OCI-LY1 (cell line): ENCODE measurements at regions not wholly inside any gene's neighbourhood (a gene's known extent, or its start where the extent isn't known, plus 50 kb on each side); places are given as distances from the start of the nearest gene placed in this dataset.

ENCODE experiments used
- H2AFZ ChIP-seq: fragments of 200-600 bp; sonication (generic), shearing (Covaris generic); 2 replicates; pipeline ENCODE4 v1.6.0; 2014; ENCODE audit warnings: antibody characterized with exemption, mild to moderate bottlenecking, low read length
- H3F3A ChIP-seq: fragments of 200-600 bp; sonication (generic), shearing (Covaris generic); 2 replicates; pipeline ENCODE4 v1.6.0; 2014; ENCODE audit warnings: mild to moderate bottlenecking, antibody characterized with exemption, low read length, moderate library complexity; ENCODE audit not compliant: insufficient read depth
- H3K27ac ChIP-seq: fragments of 200-600 bp; sonication (generic); 2 replicates; pipeline ENCODE4 v1.5.1; 2014; ENCODE audit warnings: low read length, mixed run types, mild to moderate bottlenecking, low read depth; ENCODE audit not compliant: poor library complexity, severe bottlenecking
- H3K27me3 ChIP-seq: fragments of 200-600 bp; sonication (generic); 2 replicates; pipeline ENCODE4 v1.6.0; 2014; ENCODE audit warnings: antibody characterized with exemption, mild to moderate bottlenecking, low read length, moderate library complexity; ENCODE audit not compliant: insufficient read depth
- H3K36me3 ChIP-seq: fragments of 200-600 bp; sonication (generic); 2 replicates; pipeline ENCODE4 v1.6.1; 2014; ENCODE audit warnings: mild to moderate bottlenecking, antibody characterized with exemption, low read length, moderate library complexity, mixed read lengths; ENCODE audit not compliant: insufficient read depth
- H3K4me1 ChIP-seq: fragments of 200-600 bp; sonication (generic); 2 replicates; pipeline ENCODE4 v1.5.1; 2014; ENCODE audit warnings: mild to moderate bottlenecking, low read length, moderate library complexity; ENCODE audit not compliant: insufficient read depth, severe bottlenecking
- H3K4me2 ChIP-seq: fragments of 200-600 bp; sonication (generic), shearing (Covaris generic); 2 replicates; pipeline ENCODE4 v1.6.1; 2014; ENCODE audit warnings: low read length
- H3K4me3 ChIP-seq: fragments of 200-600 bp; sonication (generic); 2 replicates; pipeline ENCODE4 v1.5.1; 2014; ENCODE audit warnings: low read length, low read depth, mild to moderate bottlenecking, mixed read lengths; ENCODE audit not compliant: poor library complexity, severe bottlenecking
- H3K79me2 ChIP-seq: fragments of 200-600 bp; shearing (Covaris generic); 2 replicates; pipeline ENCODE4 v1.6.1; 2016; ENCODE audit warnings: mixed run types, low read length, mixed read lengths; ENCODE audit not compliant: insufficient read depth
- H3K9ac ChIP-seq: fragments of 200-600 bp; sonication (generic), shearing (Covaris generic); 2 replicates; pipeline ENCODE4 v1.6.1; 2014; ENCODE audit warnings: mild to moderate bottlenecking, low read length, mixed read lengths
- H3K9me2 ChIP-seq: fragments of 200-600 bp; sonication (generic), shearing (Covaris generic); 2 replicates; pipeline ENCODE4 v1.6.1; 2014; ENCODE audit warnings: low read depth, mild to moderate bottlenecking, low read length, mixed read lengths
- H3K9me3 ChIP-seq: fragments of 200-600 bp; shearing (Covaris generic); 2 replicates; pipeline ENCODE4 v1.6.1; 2014; ENCODE audit warnings: low read length, mixed read lengths
- H4K20me1 ChIP-seq: fragments of 200-600 bp; sonication (generic), shearing (Covaris generic); 2 replicates; pipeline ENCODE4 v1.6.0; 2016; ENCODE audit warnings: mild to moderate bottlenecking, low read length; ENCODE audit not compliant: insufficient read depth
- EZH2 ChIP-seq: fragments of 200-600 bp; sonication (generic), shearing (Covaris generic); IDR thresholded peaks from 2 replicates; pipeline ENCODE4 v1.8.0; 2017; ENCODE audit warnings: borderline replicate concordance, mixed run types, mild to moderate bottlenecking, antibody characterized with exemption, low read length, moderate library complexity, mixed read lengths
- TF ChIP-seq, protein P1 (sequence below): fragments of 200-600 bp; sonication (generic), shearing (Covaris generic); IDR thresholded peaks from 2 replicates; pipeline ENCODE4 v1.5.1; 2017; ENCODE audit warnings: mild to moderate bottlenecking, antibody characterized with exemption, low read length, moderate library complexity, mixed read lengths

GRCh38 chr1:4599521-4599920, 54.9 kb upstream of the AJAP1 start:
- no peak overlapping the region for H2AFZ ChIP-seq
- no peak overlapping the region for H3K4me2 ChIP-seq
- H3K9me3 ChIP-seq = no peaks in the 10 kb centered on the region
- H3K36me3 ChIP-seq = no peaks in the 10 kb centered on the region
- no peaks in the 10 kb centered on the region; the same call in 1 of the 2 replicates for H3K27me3 ChIP-seq
- TF ChIP-seq EZH2 = no peak
- TF ChIP-seq, protein P1, sequence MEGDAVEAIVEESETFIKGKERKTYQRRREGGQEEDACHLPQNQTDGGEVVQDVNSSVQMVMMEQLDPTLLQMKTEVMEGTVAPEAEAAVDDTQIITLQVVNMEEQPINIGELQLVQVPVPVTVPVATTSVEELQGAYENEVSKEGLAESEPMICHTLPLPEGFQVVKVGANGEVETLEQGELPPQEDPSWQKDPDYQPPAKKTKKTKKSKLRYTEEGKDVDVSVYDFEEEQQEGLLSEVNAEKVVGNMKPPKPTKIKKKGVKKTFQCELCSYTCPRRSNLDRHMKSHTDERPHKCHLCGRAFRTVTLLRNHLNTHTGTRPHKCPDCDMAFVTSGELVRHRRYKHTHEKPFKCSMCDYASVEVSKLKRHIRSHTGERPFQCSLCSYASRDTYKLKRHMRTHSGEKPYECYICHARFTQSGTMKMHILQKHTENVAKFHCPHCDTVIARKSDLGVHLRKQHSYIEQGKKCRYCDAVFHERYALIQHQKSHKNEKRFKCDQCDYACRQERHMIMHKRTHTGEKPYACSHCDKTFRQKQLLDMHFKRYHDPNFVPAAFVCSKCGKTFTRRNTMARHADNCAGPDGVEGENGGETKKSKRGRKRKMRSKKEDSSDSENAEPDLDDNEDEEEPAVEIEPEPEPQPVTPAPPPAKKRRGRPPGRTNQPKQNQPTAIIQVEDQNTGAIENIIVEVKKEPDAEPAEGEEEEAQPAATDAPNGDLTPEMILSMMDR = no peak
- H3K9ac ChIP-seq = no peak overlapping the region
- H3K27ac ChIP-seq = no peak overlapping the region
- no peaks in the 10 kb centered on the region for H4K20me1 ChIP-seq
- H3K4me1 ChIP-seq = no peaks in the 10 kb centered on the region
- no peaks in the 10 kb centered on the region for H3K79me2 ChIP-seq
- H3K4me3 ChIP-seq = no peak overlapping the region
- H3F3A ChIP-seq = no peaks in the 10 kb centered on the region
- no peaks in the 10 kb centered on the region for H3K9me2 ChIP-seq

GRCh38 chr1:4599951-4600481, 54.4 kb upstream of the AJAP1 start:
- Histone ChIP-seq H3K9me3 (no peaks in the 10 kb centered on the region), H3K9me2 (no peaks in the 10 kb centered on the region), H3F3A (no peaks in the 10 kb centered on the region), H3K27ac (no peak overlapping the region), H2AFZ (no peak overlapping the region), H3K4me2 (no peak overlapping the region), H3K36me3 (no peaks in the 10 kb centered on the region), H4K20me1 (no peaks in the 10 kb centered on the region), H3K4me3 (no peak overlapping the region), H3K27me3 (no peaks in the 10 kb centered on the region; the same call in 1 of the 2 replicates), H3K79me2 (no peaks in the 10 kb centered on the region), H3K9ac (no peak overlapping the region), H3K4me1 (no peaks in the 10 kb centered on the region)
- TF ChIP-seq, protein P1 = no peak
- TF ChIP-seq EZH2 = no peak

DNA sequence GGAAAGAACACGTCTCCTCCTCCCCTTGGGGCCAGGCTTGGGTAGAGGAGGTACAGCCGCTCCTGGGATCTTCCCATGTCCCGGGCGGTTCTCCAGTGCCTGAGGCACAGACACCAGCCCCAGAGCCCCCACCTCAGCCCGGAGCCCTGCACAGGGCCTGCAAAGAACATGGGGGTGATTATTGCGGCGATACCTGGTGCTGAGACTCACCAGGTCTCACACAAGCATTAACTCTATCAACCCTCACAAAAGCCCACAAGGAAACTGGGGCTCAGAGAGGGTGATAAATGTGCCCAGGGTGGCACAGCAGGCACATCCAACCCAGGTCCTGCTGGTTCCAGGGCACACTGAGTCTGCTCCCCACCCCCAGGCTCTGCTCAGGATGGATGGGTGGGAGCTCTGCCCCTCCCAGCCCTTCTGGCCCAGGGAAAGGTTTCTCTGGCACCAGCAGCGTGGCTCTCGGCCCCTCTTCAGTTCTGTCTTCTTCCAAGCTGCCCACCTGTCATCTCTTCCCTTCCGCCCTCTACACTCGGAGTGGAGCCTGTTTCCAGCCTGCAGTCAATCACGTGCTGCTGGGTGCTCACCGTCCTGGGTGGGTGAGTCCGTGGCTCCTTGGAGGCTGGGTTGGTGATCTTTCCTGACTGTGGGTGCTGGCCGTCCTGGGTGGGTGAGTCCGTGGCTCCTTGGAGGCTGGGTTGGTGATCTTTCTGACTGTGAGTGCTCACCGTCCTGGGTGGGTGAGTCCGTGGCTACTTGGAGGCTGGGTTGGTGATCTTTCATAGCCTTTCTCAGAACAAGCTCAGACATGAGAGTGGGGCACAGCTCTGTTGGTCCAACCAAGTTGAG, 53.6 kb upstream of the AJAP1 start:
- Histone ChIP-seq H3K79me2 (no peaks in the 10 kb centered on the region), H3K4me2 (no peak overlapping the region), H3K27ac (no peak overlapping the region), H3K9me3 (no peaks in the 10 kb centered on the region), H3K9ac (no peak overlapping the region), H3K27me3 (no peaks in the 10 kb centered on the region; the same call in 1 of the 2 replicates), H4K20me1 (no peaks in the 10 kb centered on the region), H3K36me3 (no peaks in the 10 kb centered on the region), H3K4me1 (no peaks in the 10 kb centered on the region), H3K4me3 (no peak overlapping the region), H2AFZ (no peak overlapping the region), H3K9me2 (no peaks in the 10 kb centered on the region), H3F3A (no peaks in the 10 kb centered on the region)
- TF ChIP-seq, protein P1 = no peak
